ENCODE measurements at regions not wholly inside any gene's neighbourhood (a gene's known extent, or its start where the extent isn't known, plus 50 kb on each side); places are given as distances from the start of the nearest gene placed in this dataset.

GRCh38 chr1:63261736-63262458, 60.5 kb upstream of the FOXD3 start:
- no peak for TF ChIP-seq CTCF (IDR thresholded peaks at IDR 0.05; ENCODE audit: low read depth, low read length)
- Histone ChIP-seq H3K9me3 (ENCODE audit: severe bottlenecking) (no peaks in the 10 kb centered on the region), H3K36me3 (no peaks in the 10 kb centered on the region), H3K27ac (no peak overlapping the region), H3K27me3 (ENCODE audit: insufficient read depth, low read depth, severe bottlenecking) (no peaks in the 10 kb centered on the region), H3K4me3 (ENCODE audit: low read depth, low read length) (no peak overlapping the region)
- no peak for DNase-seq

GRCh38 chr1:63262459-63262770, 60.0 kb upstream of the FOXD3 start:
- H3K27me3 ChIP-seq (ENCODE audit: insufficient read depth, low read depth, severe bottlenecking), result no peaks in the 10 kb centered on the region
- no peaks in the 10 kb centered on the region for H3K36me3 ChIP-seq
- no peak for DNase-seq
- H3K27ac ChIP-seq, result no peak overlapping the region
- no peak for TF ChIP-seq CTCF (IDR thresholded peaks at IDR 0.05; ENCODE audit: low read depth, low read length)
- H3K9me3 ChIP-seq (ENCODE audit: severe bottlenecking), result no peaks in the 10 kb centered on the region
- H3K4me3 ChIP-seq (ENCODE audit: low read depth, low read length), result no peak overlapping the region

- no peak overlapping the region for H3K27ac ChIP-seq
- DNase-seq, result no peak
Observed at GRCh38 chr1:63264161-63264560, 58.2 kb upstream of the FOXD3 start.

GRCh38 chr1:63266857-63267256, 55.5 kb upstream of the FOXD3 start:
- DNase-seq, result no peak
- no peaks in the 10 kb centered on the region for H3K27me3 ChIP-seq (ENCODE audit: insufficient read depth, low read depth, severe bottlenecking)

More at GRCh38 chr1:63264161-63264560, 58.2 kb upstream of the FOXD3 start:
- Histone ChIP-seq H3K4me3 (ENCODE audit: low read depth, low read length) (no peak overlapping the region), H3K9me3 (ENCODE audit: severe bottlenecking) (no peaks in the 10 kb centered on the region), H3K27me3 (ENCODE audit: insufficient read depth, low read depth, severe bottlenecking) (no peaks in the 10 kb centered on the region), H3K36me3 (no peaks in the 10 kb centered on the region)
- no peak for TF ChIP-seq CTCF (IDR thresholded peaks at IDR 0.05; ENCODE audit: low read depth, low read length)

GRCh38 chr1:63268876-63269275, 53.5 kb upstream of the FOXD3 start:
- TF ChIP-seq CTCF (IDR thresholded peaks at IDR 0.05; ENCODE audit: low read depth, low read length), result no peak
- Histone ChIP-seq H3K4me3 (ENCODE audit: low read depth, low read length) (no peak overlapping the region), H3K36me3 (no peaks in the 10 kb centered on the region), H3K27ac (no peak overlapping the region), H3K9me3 (ENCODE audit: severe bottlenecking) (no peaks in the 10 kb centered on the region), H3K27me3 (ENCODE audit: insufficient read depth, low read depth, severe bottlenecking) (no peaks in the 10 kb centered on the region)
- no peak for DNase-seq

More at GRCh38 chr1:63266857-63267256, 55.5 kb upstream of the FOXD3 start:
- no peak for TF ChIP-seq CTCF (IDR thresholded peaks at IDR 0.05; ENCODE audit: low read depth, low read length)
- Histone ChIP-seq H3K9me3 (ENCODE audit: severe bottlenecking) (no peaks in the 10 kb centered on the region), H3K36me3 (no peaks in the 10 kb centered on the region), H3K27ac (no peak overlapping the region), H3K4me3 (ENCODE audit: low read depth, low read length) (no peak overlapping the region)

GRCh38 chr1:63269571-63269970, 52.8 kb upstream of the FOXD3 start:
- no peak for TF ChIP-seq CTCF (IDR thresholded peaks at IDR 0.05; ENCODE audit: low read depth, low read length)
- H3K36me3 ChIP-seq, result no peaks in the 10 kb centered on the region

More at GRCh38 chr1:63269571-63269970, 52.8 kb upstream of the FOXD3 start:
- no peaks in the 10 kb centered on the region for H3K27me3 ChIP-seq (ENCODE audit: insufficient read depth, low read depth, severe bottlenecking)
- no peak overlapping the region for H3K27ac ChIP-seq
- no peaks in the 10 kb centered on the region for H3K9me3 ChIP-seq (ENCODE audit: severe bottlenecking)
- DNase-seq, result no peak
- H3K4me3 ChIP-seq (ENCODE audit: low read depth, low read length), result no peak overlapping the region
